HG03139 (cell line): ENCODE measurements at regions not wholly inside any gene's neighbourhood (a gene's known extent, or its start where the extent isn't known, plus 50 kb on each side); places are given as distances from the start of the nearest gene placed in this dataset.

Experiments
- ATAC-seq: cut with Tn5 transposase; IDR thresholded peaks from one replicate; pipeline ENCODE4 v1.9.1; 2021; ENCODE audit not compliant: unreplicated experiment

- no peak for ATAC-seq
Measured at GRCh38 chr14:97027256-97027999, 230.2 kb downstream of the VRK1 start.

- ATAC-seq, result no peak
Measured at GRCh38 chr14:97028382-97028781, 231.2 kb downstream of the VRK1 start.

- ATAC-seq, result no peak
Measured at GRCh38 chr14:97029800-97030199, 232.6 kb downstream of the VRK1 start.

GRCh38 chr14:97031530-97031929, 234.3 kb downstream of the VRK1 start:
- ATAC-seq, result no peak

- no peak for ATAC-seq
Measured at GRCh38 chr14:97033556-97034081, 236.4 kb downstream of the VRK1 start.

GRCh38 chr14:97036086-97036852, 239.1 kb downstream of the VRK1 start:
- no peak for ATAC-seq

- ATAC-seq, result no peak
Measured at GRCh38 chr14:97039717-97040363, 242.7 kb downstream of the VRK1 start.

GRCh38 chr14:97046967-97047366, 249.8 kb downstream of the VRK1 start:
- no peak for ATAC-seq

- no peak for ATAC-seq
Measured at GRCh38 chr14:97052001-97052400, 254.8 kb downstream of the VRK1 start.

GRCh38 chr14:97053941-97054340, 256.8 kb downstream of the VRK1 start:
- no peak for ATAC-seq

GRCh38 chr14:97055355-97055754, 258.2 kb downstream of the VRK1 start:
- ATAC-seq, result no peak

GRCh38 chr14:97056086-97056485, 258.9 kb downstream of the VRK1 start:
- no peak for ATAC-seq

- no peak for ATAC-seq
Measured at GRCh38 chr14:97057238-97058073, 260.3 kb downstream of the VRK1 start.

- no peak for ATAC-seq
Measured at GRCh38 chr14:97058074-97058467, 260.9 kb downstream of the VRK1 start.

GRCh38 chr14:97058589-97058988, 261.4 kb downstream of the VRK1 start:
- ATAC-seq, result no peak

GRCh38 chr14:97061198-97061597, 264.0 kb downstream of the VRK1 start:
- no peak for ATAC-seq

GRCh38 chr14:97061714-97062113, 264.5 kb downstream of the VRK1 start:
- ATAC-seq, result no peak

- no peak for ATAC-seq
Measured at GRCh38 chr14:97065305-97066067, 268.3 kb downstream of the VRK1 start.

GRCh38 chr14:97066068-97066899, 269.1 kb downstream of the VRK1 start:
- no peak for ATAC-seq
